Lung (tissue), 11 donors: ENCODE measurements at regions not wholly inside any gene's neighbourhood (a gene's known extent, or its start where the extent isn't known, plus 50 kb on each side); places are given as distances from the start of the nearest gene placed in this dataset.

Source experiments
- ATAC-seq: fragments of 200-7000 bp; cut with Tn5 transposase; one replicate; pipeline ENCODE4 v1.9.1; 2020; ENCODE audit warnings: moderate number of reproducible peaks; ENCODE audit not compliant: insufficient read depth, low FRiP score
- DNase-seq, 3 donors: peaks; one replicate each; pipeline ENCODE4 v3.0.0-alpha.2; 2013 to 2017
- H3K27ac ChIP-seq, 2 donors: one replicate each; pipeline ENCODE4 v1.5.1; 2013; ENCODE audit warnings: mild to moderate bottlenecking in 2 of 2, moderate library complexity in 2 of 2, control low read depth in 1 of 2, inconsistent platforms in 1 of 2, low read depth in 1 of 2, low read length in 1 of 2
- H3K27me3 ChIP-seq, 3 donors: one replicate each; pipeline ENCODE4 v1.5.1; 2013; ENCODE audit warnings: low read length in 2 of 3; ENCODE audit not compliant: control insufficient read depth in 3 of 3, insufficient read depth in 3 of 3
- H3K36me3 ChIP-seq, 4 donors: one replicate each; pipeline ENCODE4 v1.5.1; 2013; ENCODE audit warnings: low read length in 4 of 4, mild to moderate bottlenecking in 1 of 4, moderate library complexity in 1 of 4; ENCODE audit not compliant: control insufficient read depth in 4 of 4, insufficient read depth in 4 of 4
- H3K4me1 ChIP-seq, 5 donors: one replicate each; pipeline ENCODE4 v1.5.1; 2013; ENCODE audit warnings: low read length in 5 of 5, mild to moderate bottlenecking in 2 of 5, moderate library complexity in 1 of 5; ENCODE audit not compliant: control insufficient read depth in 5 of 5, insufficient read depth in 5 of 5
- H3K4me3 ChIP-seq: one replicate; pipeline ENCODE4 v1.5.1; 2013; ENCODE audit warnings: mild to moderate bottlenecking, control low read depth, moderate library complexity
- H3K9ac ChIP-seq, 2 donors: one replicate each; pipeline ENCODE4 v1.5.1; 2013; ENCODE audit warnings: low read length in 2 of 2, control low read depth in 1 of 2; ENCODE audit not compliant: insufficient read depth in 1 of 2
- H3K9me3 ChIP-seq, 4 donors: one replicate each; pipeline ENCODE4 v1.5.1; 2013; ENCODE audit warnings: low read length in 3 of 4, mild to moderate bottlenecking in 1 of 4, moderate library complexity in 1 of 4; ENCODE audit not compliant: control insufficient read depth in 4 of 4, insufficient read depth in 3 of 4
- WGBS, 2 donors: extraction: QIAGEN DNeasy Blood & Tissue Kit; methylation state at CpG; one replicate each; pipeline ENCODE4 v1.1.7; 2013; 5-methylcytosine and 5-hydroxymethylcytosine counted together
- TF ChIP-seq, protein P1 (sequence below): IDR thresholded peaks from 2 replicates; pipeline ENCODE4 v1.5.1; 2012; ENCODE audit warnings: mild to moderate bottlenecking; ENCODE audit errors: control extremely low read depth, extremely low read depth
- donor health status: control.
- donor health status: control.
- donor health status: Bipolar disorder and iron deficiency.
- donor health status: healthy.
- donor health status: DM: yes; HTN: yes; CAD: no.

DNA sequence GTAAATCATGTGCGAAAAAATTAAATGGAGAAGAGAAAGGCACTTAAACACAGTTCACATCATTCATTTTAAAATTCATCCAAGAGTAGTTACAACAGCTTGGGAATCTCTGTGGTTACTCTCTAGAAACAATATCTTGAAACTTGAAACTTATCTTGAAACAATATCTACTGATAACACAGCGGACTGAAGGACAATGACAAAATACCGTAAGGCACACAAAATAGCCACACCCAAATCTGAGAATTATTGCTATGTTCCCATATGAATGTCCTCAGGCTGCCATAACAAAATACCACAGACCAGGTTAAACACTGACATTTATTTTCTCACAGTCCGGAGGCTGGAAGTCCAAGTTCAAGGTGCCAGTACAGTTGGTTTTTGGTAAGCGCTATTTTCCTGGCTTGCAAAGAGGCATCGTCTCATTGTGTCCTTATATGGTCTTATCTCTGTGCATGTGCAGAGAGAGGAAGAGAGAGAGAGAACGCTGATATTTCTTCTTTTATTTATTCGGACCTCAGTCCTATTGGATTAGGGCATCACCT is 122.5 kb upstream of the BTBD3 start:
- H3K27ac ChIP-seq: no peak overlapping the region
- 72 to 90% methylated on average over 8 of the region's 8 CpGs for WGBS, 2 donors
- H3K9ac ChIP-seq: no peak overlapping the region
- TF ChIP-seq, protein P1, sequence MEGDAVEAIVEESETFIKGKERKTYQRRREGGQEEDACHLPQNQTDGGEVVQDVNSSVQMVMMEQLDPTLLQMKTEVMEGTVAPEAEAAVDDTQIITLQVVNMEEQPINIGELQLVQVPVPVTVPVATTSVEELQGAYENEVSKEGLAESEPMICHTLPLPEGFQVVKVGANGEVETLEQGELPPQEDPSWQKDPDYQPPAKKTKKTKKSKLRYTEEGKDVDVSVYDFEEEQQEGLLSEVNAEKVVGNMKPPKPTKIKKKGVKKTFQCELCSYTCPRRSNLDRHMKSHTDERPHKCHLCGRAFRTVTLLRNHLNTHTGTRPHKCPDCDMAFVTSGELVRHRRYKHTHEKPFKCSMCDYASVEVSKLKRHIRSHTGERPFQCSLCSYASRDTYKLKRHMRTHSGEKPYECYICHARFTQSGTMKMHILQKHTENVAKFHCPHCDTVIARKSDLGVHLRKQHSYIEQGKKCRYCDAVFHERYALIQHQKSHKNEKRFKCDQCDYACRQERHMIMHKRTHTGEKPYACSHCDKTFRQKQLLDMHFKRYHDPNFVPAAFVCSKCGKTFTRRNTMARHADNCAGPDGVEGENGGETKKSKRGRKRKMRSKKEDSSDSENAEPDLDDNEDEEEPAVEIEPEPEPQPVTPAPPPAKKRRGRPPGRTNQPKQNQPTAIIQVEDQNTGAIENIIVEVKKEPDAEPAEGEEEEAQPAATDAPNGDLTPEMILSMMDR: no peak
- no peaks in the 10 kb centered on the region for H3K4me1 ChIP-seq
- ATAC-seq (no peak), DNase-seq (no peak)
- H3K36me3 ChIP-seq: no peaks in the 10 kb centered on the region
- H3K27me3 ChIP-seq: no peaks in the 10 kb centered on the region
- no peaks in the 10 kb centered on the region for H3K9me3 ChIP-seq
- H3K4me3 ChIP-seq: no peak overlapping the region

DNA sequence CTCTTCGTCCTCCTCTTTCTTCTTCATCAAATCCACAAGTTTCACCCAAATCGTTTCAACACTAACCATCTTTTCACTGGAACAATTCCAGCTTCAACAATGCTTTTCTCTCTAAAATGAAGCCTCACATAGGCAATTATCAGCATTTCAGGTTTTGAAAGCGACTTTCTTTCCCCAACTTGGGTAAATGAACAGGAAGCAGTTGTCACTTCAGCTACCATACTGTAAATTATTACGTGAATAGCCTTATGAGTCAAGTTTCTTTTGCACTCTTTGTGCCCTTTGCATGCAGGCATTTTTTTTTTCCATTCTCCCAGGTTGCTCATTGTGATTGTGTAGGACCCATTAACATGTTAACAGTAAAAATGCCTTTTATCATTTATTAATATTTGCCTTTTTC is 121.7 kb upstream of the BTBD3 start:
- 25 to 41% methylated on average over 4 of the region's 4 CpGs for WGBS, 2 donors
- H3K36me3 ChIP-seq: no peaks in the 10 kb centered on the region
- no peaks in the 10 kb centered on the region for H3K27me3 ChIP-seq
- H3K4me3 ChIP-seq: no peak overlapping the region
- H3K9ac ChIP-seq: no peak overlapping the region
- DNase-seq: no peak
- H3K27ac ChIP-seq: no peak overlapping the region
- TF ChIP-seq, protein P1: no peak
- no peaks in the 10 kb centered on the region for H3K9me3 ChIP-seq
- ATAC-seq: no peak
- H3K4me1 ChIP-seq: no peaks in the 10 kb centered on the region

DNA sequence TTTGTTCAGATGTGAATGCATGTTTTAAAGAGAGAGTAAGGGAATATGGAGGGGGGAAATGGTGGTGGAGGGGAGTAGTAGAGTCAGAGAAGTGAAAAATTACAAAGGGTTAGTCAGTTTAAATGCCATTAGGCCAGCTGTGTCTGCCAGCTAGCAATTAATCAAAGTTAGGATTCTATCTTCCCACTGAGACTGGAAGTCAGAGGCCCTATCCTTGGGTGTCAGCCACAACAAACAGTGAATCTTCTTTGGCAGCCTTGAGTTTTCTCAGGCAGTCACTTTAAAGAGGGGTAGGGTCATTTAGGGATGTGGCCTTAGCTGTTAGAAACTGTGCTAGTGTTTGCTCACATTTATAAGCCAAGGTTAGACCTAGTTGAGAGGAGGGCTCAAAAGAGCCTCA is 120.5 kb upstream of the BTBD3 start:
- Histone ChIP-seq H3K27me3 (no peaks in the 10 kb centered on the region), H3K36me3 (no peaks in the 10 kb centered on the region), H3K27ac (no peak overlapping the region), H3K9me3 (no peaks in the 10 kb centered on the region), H3K4me3 (no peak overlapping the region), H3K4me1 (no peaks in the 10 kb centered on the region), H3K9ac (no peak overlapping the region)
- ATAC-seq: no peak
- peak in 1 of 3 donors; percentile 7 for DNase-seq
- TF ChIP-seq, protein P1: no peak

DNA sequence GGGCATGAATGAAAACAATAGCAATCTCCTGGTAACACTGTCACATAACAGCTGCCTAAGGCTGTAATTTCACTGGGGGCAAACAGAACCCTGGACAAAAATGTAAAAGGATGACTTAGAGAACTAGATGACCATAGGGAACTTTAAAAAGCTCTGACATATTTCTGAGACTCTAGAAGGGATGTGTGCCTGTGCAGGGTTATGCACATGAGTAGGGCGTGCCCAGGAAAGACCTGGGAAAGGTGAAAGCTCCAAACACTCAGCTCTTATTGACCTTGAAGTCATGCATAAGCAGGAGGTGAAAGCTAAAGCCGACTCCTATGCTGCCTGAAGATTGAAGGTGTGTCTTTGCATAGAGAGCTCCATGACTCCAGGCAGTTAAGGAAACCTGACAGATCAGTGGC is 118.4 kb upstream of the BTBD3 start:
- no peak for DNase-seq
- TF ChIP-seq, protein P1: no peak
- no peak for ATAC-seq
- Histone ChIP-seq H3K9ac (no peak overlapping the region), H3K36me3 (no peaks in the 10 kb centered on the region), H3K4me1 (no peaks in the 10 kb centered on the region), H3K27ac (no peak overlapping the region), H3K27me3 (no peaks in the 10 kb centered on the region), H3K9me3 (no peaks in the 10 kb centered on the region), H3K4me3 (no peak overlapping the region)
- WGBS, 2 donors: 85 to 87% methylated on average over 2 of the region's 2 CpGs
